HepG2 (cell line): ENCODE measurements at regions not wholly inside any gene's neighbourhood (a gene's known extent, or its start where the extent isn't known, plus 50 kb on each side); places are given as distances from the start of the nearest gene placed in this dataset.

ENCODE experiments used
- ATAC-seq: fragments of 200-7000 bp; cut with Tn5 transposase; 3 replicates; pipeline ENCODE4 v1.9.1; 2020; ENCODE audit warnings: mild to moderate bottlenecking, moderate library complexity
- BruUV-seq: library from RNA; stranded (reverse); fragments of 400-500 nt; replicated peaks from 2 replicates; lab custom pipeline; 2021; lab: Mats Ljungman, UMichigan
- CTCF ChIA-PET: fragments of 300-600 bp; formaldehyde crosslinking; extraction: SDS; loops from one replicate; lab custom pipeline; 2021; ENCODE audit warnings: low total read pairs, inconsistent platforms, low intra/inter-chr PET ratio; lab: Yijun Ruan, JAX
- POLR2A ChIA-PET: fragments of 350-600 bp; sonication (Branson Sonifier 250); formaldehyde crosslinking; loops from one replicate; lab custom pipeline; 2020; ENCODE audit warnings: antibody characterized with exemption, inconsistent platforms; lab: Yijun Ruan, JAX
- DNase-seq: peaks from one replicate; pipeline ENCODE4 v3.0.0-alpha.2; 2015; ENCODE audit warnings: low spot score
- FAIRE-seq: peaks from 3 replicates; lab custom pipeline; 2011; peaks lifted over from hg19 to GRCh38; lab: Jason Lieb, UNC
- H2AFZ ChIP-seq: one replicate; pipeline ENCODE4 v1.6.1; 2011; ENCODE audit warnings: low read length, inconsistent platforms
- H3K27ac ChIP-seq: fragments of 300-600 bp; 3 replicates; pipeline ENCODE4 v1.8.0; 2011; ENCODE audit warnings: mixed run types, mild to moderate bottlenecking, mixed read lengths, low read length, inconsistent platforms; ENCODE audit not compliant: insufficient read depth; ENCODE audit errors: extremely low read length
- H3K27me3 ChIP-seq, 2 experiments: fragments of 200-600 bp in 1 of 2; 2 replicates in 1 of 2; 3 replicates in 1 of 2; pipeline versions ENCODE4 v1.6.0 to v1.8.0; 2011; ENCODE audit warnings: low read length in 2 of 2, mild to moderate bottlenecking in 2 of 2, moderate library complexity in 2 of 2, inconsistent platforms in 1 of 2; ENCODE audit not compliant: insufficient read depth in 2 of 2, control insufficient read depth in 1 of 2
- H3K36me3 ChIP-seq, 2 experiments: fragments of 200-600 bp in 1 of 2; replicated peaks in 1 of 2; 2 replicates in 1 of 2; 3 replicates in 1 of 2; pipeline versions ENCODE4 v1.5.1 to v1.8.0; 2011; ENCODE audit warnings: low read length in 2 of 2, inconsistent platforms in 1 of 2; ENCODE audit not compliant: insufficient read depth in 2 of 2, control insufficient read depth in 1 of 2
- H3K4me1 ChIP-seq: 2 replicates; pipeline ENCODE4 v1.5.1; 2012; ENCODE audit warnings: low read length, inconsistent platforms; ENCODE audit not compliant: insufficient read depth
- H3K4me2 ChIP-seq: 2 replicates; pipeline ENCODE4 v1.6.0; 2011; ENCODE audit warnings: low read depth, low read length, inconsistent platforms
- H3K4me3 ChIP-seq, 3 experiments: fragments of 200-600 bp in 1 of 3; sonication (generic), shearing (Covaris generic) in 1 of 3; replicated peaks in 1 of 3; 2 replicates each; pipeline ENCODE4 v1.5.1; 2011 to 2016; ENCODE audit warnings: low read length in 3 of 3, inconsistent platforms in 2 of 3, low read depth in 2 of 3, mild to moderate bottlenecking in 2 of 3, control low read depth in 1 of 3, mixed read lengths in 1 of 3; ENCODE audit not compliant: insufficient read depth in 1 of 3
- H3K79me2 ChIP-seq: one replicate; pipeline ENCODE4 v1.6.1; 2011; ENCODE audit warnings: low read length, inconsistent platforms; ENCODE audit not compliant: insufficient read depth
- H3K9ac ChIP-seq: 2 replicates; pipeline ENCODE4 v1.6.0; 2011; ENCODE audit warnings: mild to moderate bottlenecking, low read depth, low read length, inconsistent platforms; ENCODE audit not compliant: insufficient read depth
- H3K9me3 ChIP-seq: 2 replicates; pipeline ENCODE4 v1.5.1; 2012; ENCODE audit warnings: mild to moderate bottlenecking, low read length
- H4K20me1 ChIP-seq: 2 replicates; pipeline ENCODE4 v1.6.0; 2011; ENCODE audit warnings: inconsistent platforms, mild to moderate bottlenecking, low read length, moderate library complexity; ENCODE audit not compliant: insufficient read depth
- ARHGAP35 ChIP-seq: sonication (generic); formaldehyde crosslinking; IDR thresholded peaks from 2 replicates; pipeline ENCODE4 v1.9.0; 2022; ENCODE audit warnings: mild to moderate bottlenecking, inconsistent platforms, moderate library complexity, missing genetic modification reagents, borderline replicate concordance
- CREB3 ChIP-seq: sonication (generic); formaldehyde crosslinking; IDR thresholded peaks from 2 replicates; pipeline ENCODE4 v1.5.0; 2020; ENCODE audit warnings: missing genetic modification reagents
- HMGXB3 ChIP-seq: sonication (generic); formaldehyde crosslinking; IDR thresholded peaks from 2 replicates; pipeline ENCODE4 v1.4.0; 2020; ENCODE audit warnings: missing genetic modification reagents, borderline replicate concordance
- IRF1 ChIP-seq: sonication (generic); formaldehyde crosslinking; IDR thresholded peaks from 2 replicates; pipeline ENCODE4 v1.4.0; 2020; ENCODE audit warnings: low read depth, mild to moderate bottlenecking, missing genetic modification reagents
- LBX2 ChIP-seq: sonication (generic); formaldehyde crosslinking; IDR thresholded peaks from 2 replicates; pipeline ENCODE4 v1.5.0; 2020; ENCODE audit warnings: missing genetic modification reagents, mild to moderate bottlenecking, borderline replicate concordance
- MAF1 ChIP-seq: sonication (generic); formaldehyde crosslinking; IDR thresholded peaks from 2 replicates; pipeline ENCODE4 v1.5.0; 2020; ENCODE audit warnings: missing genetic modification reagents, borderline replicate concordance
- NCOA5 ChIP-seq: sonication (generic); formaldehyde crosslinking; IDR thresholded peaks from 2 replicates; pipeline ENCODE4 v1.4.0; 2020; ENCODE audit warnings: missing genetic modification reagents
- PLRG1 ChIP-seq: fragments of 450-650 bp; conservative IDR thresholded peaks from 2 replicates; pipeline ENCODE4 v1.6.1; 2016
- SP1 ChIP-seq, 2 experiments: fragments of 450-650 bp in 1 of 2; sonication (generic) in 1 of 2; formaldehyde crosslinking in 1 of 2; IDR thresholded peaks; 2 replicates each; pipeline versions ENCODE4 v1.4.0 to v1.6.1; 2016 to 2020; ENCODE audit warnings: missing genetic modification reagents in 1 of 2
- ZBTB43 ChIP-seq: sonication (generic); formaldehyde crosslinking; conservative IDR thresholded peaks from 2 replicates; pipeline ENCODE4 v1.4.0; 2020; ENCODE audit warnings: missing genetic modification reagents
- ZNF333 ChIP-seq: sonication (generic); formaldehyde crosslinking; IDR thresholded peaks from 2 replicates; pipeline ENCODE4 v1.4.0; 2020; ENCODE audit warnings: mild to moderate bottlenecking, missing genetic modification reagents, borderline replicate concordance
- ZNF567 ChIP-seq: sonication (generic); formaldehyde crosslinking; IDR thresholded peaks from 2 replicates; pipeline ENCODE4 v1.8.1; 2023; ENCODE audit warnings: mild to moderate bottlenecking, missing genetic modification reagents, borderline replicate concordance
- ZNF615 ChIP-seq: sonication (generic); formaldehyde crosslinking; IDR thresholded peaks from 2 replicates; pipeline ENCODE4 v1.5.0; 2020; ENCODE audit warnings: mild to moderate bottlenecking, missing genetic modification reagents, borderline replicate concordance
- ZNF850 ChIP-seq: sonication (generic); formaldehyde crosslinking; conservative IDR thresholded peaks from 2 replicates; pipeline ENCODE4 v1.9.0; 2021; ENCODE audit warnings: mild to moderate bottlenecking, missing genetic modification reagents
- WGBS: methylation state at CpG from one replicate; pipeline ENCODE4 v1.1.6; 2017; ENCODE audit warnings: low lambda C conversion rate; 5-methylcytosine and 5-hydroxymethylcytosine counted together
- in situ Hi-C: cut with HindIII; loops from 2 replicates; pipeline ENCODE4 v1.10.0; 2017; ENCODE audit warnings: low pct_unique_long_range_greater_than_20kb; ENCODE audit not compliant: extremely low pct_ligation_motif_present
- intact Hi-C: fragments of 100-400 bp; cut with micrococcal nuclease; formaldehyde crosslinking; loops from one replicate; pipeline ENCODE4 v1.10.0; 2022; ENCODE audit not compliant: unreplicated experiment

- H3K9me3 ChIP-seq, result no peaks in the 10 kb centered on the region
- BruUV-seq, result no TSS peak
- H3K27me3 ChIP-seq, result peaks cover 0 to 21% of the 10 kb centered on the region in 2 experiments; a peak in 2 of 5 replicates
- peaks cover 26% of the 10 kb centered on the region for H3K4me1 ChIP-seq
- no peak overlapping the region for H3K9ac ChIP-seq
- ATAC-seq (no peak), DNase-seq (no peak), FAIRE-seq (no peak)
- H3K4me2 ChIP-seq, result no peak overlapping the region
- no peaks in the 10 kb centered on the region for H3K36me3 ChIP-seq
- H4K20me1 ChIP-seq, result no peaks in the 10 kb centered on the region
- intact Hi-C loops, result no loop called here
- H3K27ac ChIP-seq, result no peak overlapping the region
- 47% methylated on average over 6 of the region's 6 CpGs for WGBS
- no peak overlapping the region for H3K4me3 ChIP-seq
- H3K79me2 ChIP-seq, result no peaks in the 10 kb centered on the region
- ChIA-PET CTCF (no interaction called here), POLR2A (no interaction called here)
- TF ChIP-seq CREB3 (CRISPR knock-in tag), result no peak
- TF ChIP-seq PLRG1, result no peak
- TF ChIP-seq IRF1, result no peak
- TF ChIP-seq ZNF333 (CRISPR knock-in tag), result no peak
- TF ChIP-seq ZNF615 (CRISPR knock-in tag), result no peak
- TF ChIP-seq ZNF567 (CRISPR knock-in tag), result no peak
- TF ChIP-seq ZBTB43 (CRISPR knock-in tag), result no peak
- no peak for TF ChIP-seq ARHGAP35
- no peak for TF ChIP-seq SP1 (IDR thresholded peaks at IDR 0.05)
- no peak for TF ChIP-seq SP1 (CRISPR knock-in tag; IDR thresholded peaks at IDR 0.05)
- no peak for TF ChIP-seq ZNF850 (CRISPR knock-in tag)
- no peak for TF ChIP-seq MAF1 (CRISPR knock-in tag)
- TF ChIP-seq NCOA5 (CRISPR knock-in tag), result no peak
- no peak for TF ChIP-seq HMGXB3
- no peak for TF ChIP-seq LBX2 (CRISPR knock-in tag)
- no peak overlapping the region for H2AFZ ChIP-seq
- in situ Hi-C loops, result no loop called here
These were observed 214.1 kb downstream of the SKIDA1 start for GRCh38 chr10:21311426-21311825.
